ENCODE measurements at regions not wholly inside any gene's neighbourhood (a gene's known extent, or its start where the extent isn't known, plus 50 kb on each side); places are given as distances from the start of the nearest gene placed in this dataset.
"Not testable (repeated sequence)": the region's sequence is repeated elsewhere in the genome, so short reads cannot be mapped to it uniquely, and the experiment has no call there.

DNA sequence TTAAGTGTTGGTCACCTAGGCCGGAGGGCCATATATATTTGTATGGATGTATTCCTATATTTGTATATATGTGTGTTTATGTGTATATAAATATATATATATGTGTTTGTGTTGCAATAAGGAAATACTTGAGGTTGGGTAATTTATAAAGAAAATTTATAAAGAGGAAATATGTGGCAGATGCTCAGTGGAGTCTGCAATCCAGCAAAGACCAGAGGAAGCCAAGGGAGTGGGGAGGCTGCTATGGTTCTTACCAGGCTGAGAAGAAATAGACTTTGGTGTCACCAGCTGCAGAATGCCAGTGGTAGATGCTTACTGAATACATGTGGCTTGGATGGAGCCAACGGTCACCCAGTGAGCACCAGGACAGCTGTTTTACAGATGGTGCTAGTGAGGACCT is 97.4 kb upstream of the ELOVL5 start:
- DNase-seq = no peak

GRCh38 chr6:53441761-53442160 is 93.0 kb upstream of the ELOVL5 start:
- no peak for DNase-seq

DNA sequence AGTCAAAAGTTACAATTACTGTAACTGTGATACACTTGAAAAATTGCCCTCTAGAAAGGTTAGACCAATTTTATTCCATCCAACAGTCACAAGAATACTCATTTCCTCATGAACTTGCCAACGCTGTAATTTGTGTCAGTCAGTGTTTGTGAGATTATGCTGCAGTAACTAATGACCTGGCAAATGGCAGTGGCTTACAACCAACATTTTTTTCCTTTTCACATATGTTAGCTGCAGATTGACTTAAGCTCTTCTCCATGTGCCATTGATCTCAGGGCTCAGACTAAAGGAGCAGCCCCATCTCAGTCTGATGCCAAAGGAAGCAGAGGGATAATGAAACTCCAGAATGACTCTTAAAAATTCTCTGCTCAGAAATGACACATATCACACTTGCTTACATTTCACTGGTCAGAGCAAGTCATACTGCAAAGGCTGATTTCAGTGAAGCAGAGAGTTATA is 92.3 kb upstream of the ELOVL5 start:
- no peak for DNase-seq

DNA sequence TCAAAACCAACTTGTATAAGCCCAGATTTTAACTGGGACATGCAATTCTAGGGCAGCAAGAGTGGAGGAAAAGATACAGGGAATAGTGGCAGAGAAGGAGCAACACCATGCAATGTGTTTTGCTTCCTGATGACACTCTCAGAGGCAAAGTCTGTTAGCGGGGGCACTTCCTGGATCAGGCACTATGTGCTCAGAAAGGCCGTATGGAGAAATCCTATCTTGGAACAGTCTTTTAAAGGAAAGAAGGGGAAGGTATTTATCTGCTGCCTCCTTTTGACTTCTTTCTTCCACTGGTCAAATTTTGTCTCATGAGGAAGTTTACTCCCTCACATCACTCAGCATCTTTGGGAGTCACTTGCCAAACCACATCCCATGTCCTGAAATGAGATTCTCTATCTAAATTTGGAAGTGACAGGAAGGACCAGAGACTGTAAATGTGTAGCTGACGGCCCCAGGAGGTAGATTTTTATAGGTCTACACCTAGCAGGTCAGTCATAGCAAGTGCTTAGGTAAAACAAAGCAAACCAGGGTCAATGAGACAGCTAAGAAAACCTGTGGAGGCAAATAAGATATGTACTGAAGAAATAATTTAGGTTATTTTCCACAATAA is 91.7 kb upstream of the ELOVL5 start:
- no peak for DNase-seq

- DNase-seq = no peak
Measured at GRCh38 chr6:53439556-53439955, 90.8 kb upstream of the ELOVL5 start.

- no peak for DNase-seq
Measured at GRCh38 chr6:53437557-53438202, 88.9 kb upstream of the ELOVL5 start.

GRCh38 chr6:53436526-53437303 is 88.0 kb upstream of the ELOVL5 start:
- no peak for DNase-seq

DNA sequence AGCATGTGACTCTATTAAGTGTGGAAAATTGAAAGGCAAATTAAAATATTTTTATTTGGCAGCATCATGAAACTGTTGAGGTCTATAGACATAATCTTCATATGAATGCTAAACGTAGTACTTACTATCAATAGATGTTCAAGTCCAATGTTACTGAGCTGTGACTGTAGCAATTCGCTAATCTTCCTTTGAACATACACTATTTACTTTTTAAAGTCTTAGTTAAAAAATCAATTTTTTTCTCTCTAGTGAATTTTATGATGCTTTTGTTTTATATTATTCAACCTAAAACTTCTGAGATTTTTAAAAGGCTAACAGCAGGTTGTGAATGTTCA is 85.2 kb upstream of the ELOVL5 start:
- no peak for DNase-seq

- DNase-seq = no peak
Measured at GRCh38 chr6:53433261-53433950, 84.7 kb upstream of the ELOVL5 start.

DNA sequence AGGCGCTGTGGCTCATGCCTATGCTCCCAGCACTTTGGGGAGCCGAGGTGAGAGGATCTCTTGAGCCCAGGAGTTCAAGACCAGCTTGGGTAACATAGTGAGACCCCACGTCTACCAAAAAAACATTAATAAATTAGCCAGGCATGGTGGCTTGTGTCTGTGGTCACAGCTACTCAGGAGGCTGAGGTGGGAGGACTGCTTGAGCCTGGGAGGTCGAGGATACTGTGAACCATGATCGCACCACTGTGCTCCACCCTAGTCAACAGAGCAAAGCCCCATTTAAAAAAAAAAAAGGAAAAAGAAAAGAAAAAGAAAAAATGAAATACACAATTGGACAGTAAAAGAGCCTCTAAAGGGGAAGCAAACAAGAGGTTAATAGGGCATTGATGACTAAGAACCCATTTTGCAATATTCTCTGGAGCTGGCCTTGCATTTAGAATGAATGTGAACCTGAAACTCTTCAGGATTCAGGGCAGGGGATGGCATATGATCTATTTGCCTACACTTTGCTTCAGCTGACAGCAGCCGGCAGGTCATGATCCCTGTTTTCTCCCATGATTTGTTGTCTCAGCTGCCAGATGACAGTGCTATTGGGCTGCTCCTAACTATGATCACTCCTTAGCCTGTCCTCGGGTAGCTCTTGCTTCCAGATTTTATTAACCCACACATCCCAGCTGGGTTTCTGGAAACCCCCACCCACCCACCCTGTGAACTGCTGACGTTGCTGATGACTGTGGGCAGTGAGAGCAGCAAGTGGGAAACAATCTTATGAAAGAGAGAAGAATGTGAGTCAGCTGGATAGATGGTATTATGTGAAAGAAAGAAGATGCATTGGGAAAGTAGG is 83.8 kb upstream of the ELOVL5 start:
- DNase-seq = no peak

- no peak for DNase-seq
Measured at GRCh38 chr6:53431704-53432103, 83.0 kb upstream of the ELOVL5 start.

DNA sequence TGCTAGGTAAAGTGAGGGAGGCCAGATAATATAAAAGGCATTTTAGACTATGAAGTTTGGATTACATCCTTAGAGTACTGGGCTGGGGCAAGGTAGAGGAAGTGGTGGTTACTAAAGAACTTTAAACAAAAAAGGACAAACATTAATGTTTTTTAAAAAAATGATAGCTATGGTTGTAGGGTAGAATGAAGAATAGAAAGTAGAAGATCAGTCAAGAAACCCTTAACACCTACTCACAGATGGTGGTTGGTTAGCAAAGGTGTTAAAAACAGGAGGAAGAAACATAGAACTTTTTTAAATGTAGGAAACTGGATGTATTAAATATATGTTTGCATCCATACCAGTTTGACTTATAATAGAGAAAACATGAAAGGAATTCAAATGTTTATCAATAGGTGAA is 80.7 kb upstream of the ELOVL5 start:
- DNase-seq = no peak

DNA sequence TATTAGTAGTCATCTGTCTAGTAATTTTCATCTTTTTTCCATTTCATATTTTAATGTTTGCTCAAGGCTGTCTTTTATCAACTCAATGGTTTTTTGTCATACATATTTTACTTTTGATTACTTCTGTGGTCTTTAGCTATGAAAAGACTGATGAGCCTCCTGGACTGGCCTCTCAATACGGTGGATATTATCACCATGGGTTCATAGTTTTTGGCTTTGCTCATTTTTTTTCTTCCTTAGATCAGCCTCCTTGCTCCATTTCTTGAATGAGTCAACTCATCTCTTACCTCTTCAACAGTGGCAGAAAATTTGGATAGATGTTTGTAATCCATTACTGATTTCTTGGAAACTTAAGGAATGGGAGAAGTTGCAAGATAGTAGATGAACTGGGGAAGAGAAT is 80.1 kb upstream of the ELOVL5 start:
- no peak for DNase-seq

DNA sequence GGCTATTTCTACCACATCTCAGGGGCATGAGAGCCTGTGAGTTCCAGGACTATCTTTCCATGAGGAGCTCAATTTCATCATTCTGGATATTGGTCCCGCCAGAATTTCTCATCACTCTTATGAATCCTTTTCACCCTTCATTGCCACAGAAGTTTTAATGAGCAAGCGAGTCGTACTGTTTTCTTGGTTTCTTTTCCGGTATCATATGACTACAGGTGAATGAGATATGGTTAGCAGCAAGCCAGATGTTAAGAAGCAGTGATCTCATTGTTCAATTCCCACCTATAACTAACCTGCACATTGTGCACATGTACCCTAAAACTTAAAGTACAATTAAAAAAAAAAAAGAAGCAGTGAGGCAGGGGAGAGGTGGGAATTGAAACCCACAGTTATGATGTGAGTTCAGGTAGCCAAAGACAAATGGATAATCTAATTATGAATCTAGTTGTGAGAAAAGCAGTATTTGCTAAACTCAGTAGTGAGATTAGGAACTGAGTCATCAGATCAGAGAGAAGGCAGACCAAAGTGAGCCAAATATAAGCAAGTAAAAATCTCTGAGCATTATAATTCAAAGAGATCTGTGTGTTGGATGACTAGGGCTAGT is 78.0 kb upstream of the ELOVL5 start:
- DNase-seq = no peak

GRCh38 chr6:53426117-53426516 is 77.4 kb upstream of the ELOVL5 start:
- no peak for DNase-seq

GRCh38 chr6:53424976-53425718 is 76.4 kb upstream of the ELOVL5 start:
- no peak for DNase-seq

GRCh38 chr6:53424300-53424699 is 75.5 kb upstream of the ELOVL5 start:
- no peak for DNase-seq

DNA sequence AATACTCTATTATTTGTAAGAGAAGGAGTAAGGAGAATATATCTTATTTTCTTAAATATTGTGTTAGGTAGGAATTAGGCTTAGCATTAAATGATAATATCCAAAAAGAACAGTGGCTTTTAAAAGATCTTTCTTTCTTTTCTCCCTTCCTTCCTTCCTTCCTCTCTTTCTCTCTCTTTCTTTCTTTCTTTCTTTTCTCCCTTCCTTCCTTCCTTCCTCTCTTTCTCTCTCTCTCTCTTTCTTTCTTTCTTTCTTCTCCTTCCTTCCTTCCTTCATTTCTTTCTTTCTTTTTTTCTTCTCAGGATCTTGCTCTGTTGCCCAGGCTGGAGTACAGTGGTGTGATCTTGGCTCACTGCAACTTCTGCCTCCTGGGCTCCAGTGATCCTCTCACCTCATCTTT is 74.8 kb upstream of the ELOVL5 start:
- DNase-seq = not testable (repeated sequence)

GRCh38 chr6:53419026-53419425 is 70.3 kb upstream of the ELOVL5 start:
- no peak for DNase-seq

DNA sequence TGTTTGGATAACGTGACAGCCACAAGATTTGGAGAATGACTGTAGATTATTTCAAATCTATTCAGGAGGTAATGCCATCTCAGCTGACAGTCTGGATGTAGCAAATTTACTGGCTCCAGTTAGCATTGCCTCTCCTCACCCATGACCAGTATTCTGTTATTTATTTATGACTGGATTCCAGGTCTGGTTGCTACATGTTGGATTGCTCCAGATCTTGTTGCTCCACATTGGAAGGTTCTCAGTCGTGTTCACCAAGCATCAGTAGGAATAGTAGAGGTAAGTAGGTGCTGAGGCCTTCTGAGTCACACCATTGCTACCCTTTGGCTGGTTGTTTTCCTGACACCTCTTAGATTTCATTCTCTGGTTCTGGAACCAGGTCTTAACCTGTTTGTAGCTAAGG is 69.5 kb upstream of the ELOVL5 start:
- DNase-seq = no peak

DNA sequence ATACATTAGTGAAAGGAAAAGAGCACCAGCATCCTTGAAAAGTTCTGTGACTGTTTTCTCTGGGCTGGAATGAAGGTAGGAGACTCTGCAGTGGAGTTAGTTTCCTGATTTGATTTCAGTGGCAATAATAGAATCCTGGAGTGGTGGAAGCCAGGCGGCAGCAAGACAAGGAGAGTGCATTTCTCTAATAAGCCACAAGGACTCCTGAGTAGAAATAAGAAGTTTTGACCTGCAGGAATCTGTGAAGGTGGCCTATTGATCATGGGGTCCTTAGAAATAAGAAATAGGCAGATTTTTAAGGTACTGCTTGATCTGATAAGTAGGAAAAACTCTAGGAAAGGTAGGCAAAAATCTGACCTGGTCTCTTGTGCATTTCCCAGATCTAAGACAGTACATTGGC is 68.4 kb upstream of the ELOVL5 start:
- no peak for DNase-seq

DNA sequence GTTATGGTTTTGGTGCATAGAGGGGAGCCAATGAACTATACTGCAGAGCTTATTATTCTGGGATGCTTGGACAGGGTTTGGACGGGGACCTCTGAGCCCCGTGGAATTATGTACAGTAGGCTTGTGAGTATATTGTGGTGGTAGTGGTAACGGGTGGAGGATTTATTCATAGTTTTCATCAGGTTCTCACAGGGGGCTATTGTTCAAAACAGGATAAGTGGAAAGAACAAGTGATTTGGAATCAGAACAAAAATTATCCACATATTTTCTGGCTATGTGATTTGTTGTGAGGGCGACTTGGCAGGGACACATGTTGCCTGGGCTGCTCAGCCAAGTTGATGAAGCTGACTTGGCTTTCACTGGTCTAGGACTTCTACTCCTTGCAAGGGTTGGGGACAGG is 64.6 kb upstream of the ELOVL5 start:
- DNase-seq = no peak
